ENCODE measurements at regions not wholly inside any gene's neighbourhood (a gene's known extent, or its start where the extent isn't known, plus 50 kb on each side); places are given as distances from the start of the nearest gene placed in this dataset.

DNA sequence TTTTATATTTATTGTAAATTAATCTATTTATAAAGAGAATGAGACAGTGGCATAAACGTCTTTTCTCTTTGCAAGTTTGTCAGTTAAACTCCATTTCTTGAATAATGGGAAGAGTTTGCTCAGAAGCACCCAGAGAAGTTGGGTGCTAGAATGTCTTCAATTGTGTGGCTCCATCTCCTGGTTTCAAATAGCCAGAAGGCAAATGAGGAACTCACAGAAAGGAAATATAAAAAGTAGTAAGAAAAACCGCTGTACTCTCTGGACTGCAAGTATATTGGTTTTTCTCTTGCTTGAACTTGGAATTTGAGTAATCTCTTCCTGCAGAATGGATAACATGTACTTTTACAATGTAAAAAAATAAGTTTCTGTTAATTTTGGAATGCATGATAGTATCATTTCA is 217.5 kb downstream of the DPY19L2 start:
- TF ChIP-seq TAF1 (IDR thresholded peaks at IDR 0.05; ENCODE audit: low read depth) (no peak), YY1 (IDR thresholded peaks at IDR 0.05; ENCODE audit: low read depth) (no peak), TCF12 (IDR thresholded peaks at IDR 0.05; ENCODE audit: low read depth) (no peak)

DNA sequence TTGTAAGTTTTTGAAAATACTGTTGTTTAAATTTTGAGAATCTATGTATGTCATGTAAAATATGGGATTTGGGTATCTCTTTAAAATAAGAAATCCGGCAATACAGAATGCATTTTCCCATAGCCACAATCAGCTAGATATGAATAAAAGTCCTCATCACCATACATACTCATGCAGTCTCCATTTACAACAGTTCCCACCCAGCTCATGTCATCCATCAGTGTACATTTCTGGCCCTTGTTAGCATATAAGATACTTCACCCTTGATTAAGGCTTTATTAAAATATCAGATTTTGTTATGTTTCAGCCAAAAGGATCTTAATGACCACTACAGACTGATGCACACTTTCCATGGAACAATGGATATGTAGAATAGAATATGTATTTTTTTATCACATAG is 218.0 kb downstream of the DPY19L2 start:
- TF ChIP-seq CEBPB (IDR thresholded peaks at IDR 0.05) (no peak), REST (IDR thresholded peaks at IDR 0.05; ENCODE audit: low read depth) (no peak), FOXM1 (IDR thresholded peaks at IDR 0.05; ENCODE audit: borderline replicate concordance, low read depth) (no peak), TAF1 (IDR thresholded peaks at IDR 0.05; ENCODE audit: low read depth) (no peak), YY1 (IDR thresholded peaks at IDR 0.05; ENCODE audit: low read depth) (no peak), CREB1 (IDR thresholded peaks at IDR 0.05; ENCODE audit: low read depth) (no peak), ZBTB7A (IDR thresholded peaks at IDR 0.05; ENCODE audit: low read depth) (no peak), TEAD4 (IDR thresholded peaks at IDR 0.05) (no peak), EGR1 (IDR thresholded peaks at IDR 0.05) (no peak), EP300 (IDR thresholded peaks at IDR 0.05; ENCODE audit: borderline replicate concordance) (no peak), NFIC (IDR thresholded peaks at IDR 0.05) (no peak), TCF12 (IDR thresholded peaks at IDR 0.05; ENCODE audit: low read depth) (no peak)
- TF ChIP-seq, protein P1, sequence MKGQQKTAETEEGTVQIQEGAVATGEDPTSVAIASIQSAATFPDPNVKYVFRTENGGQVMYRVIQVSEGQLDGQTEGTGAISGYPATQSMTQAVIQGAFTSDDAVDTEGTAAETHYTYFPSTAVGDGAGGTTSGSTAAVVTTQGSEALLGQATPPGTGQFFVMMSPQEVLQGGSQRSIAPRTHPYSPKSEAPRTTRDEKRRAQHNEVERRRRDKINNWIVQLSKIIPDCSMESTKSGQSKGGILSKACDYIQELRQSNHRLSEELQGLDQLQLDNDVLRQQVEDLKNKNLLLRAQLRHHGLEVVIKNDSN (IDR thresholded peaks at IDR 0.05) = no peak

- TF ChIP-seq EGR1 (IDR thresholded peaks at IDR 0.05) = no peak
- TF ChIP-seq TAF1 (IDR thresholded peaks at IDR 0.05; ENCODE audit: low read depth) = no peak
- TF ChIP-seq, protein P1 (IDR thresholded peaks at IDR 0.05) = no peak
- TF ChIP-seq RAD21 (IDR thresholded peaks at IDR 0.05; ENCODE audit: low read depth) = no peak
- TF ChIP-seq CEBPB (IDR thresholded peaks at IDR 0.05) = no peak
- TF ChIP-seq REST (IDR thresholded peaks at IDR 0.05; ENCODE audit: low read depth) = no peak
- TF ChIP-seq NFIC (IDR thresholded peaks at IDR 0.05) = no peak
- no peak for TF ChIP-seq ZBTB7A (IDR thresholded peaks at IDR 0.05; ENCODE audit: low read depth)
- TF ChIP-seq YY1 (IDR thresholded peaks at IDR 0.05; ENCODE audit: low read depth) = no peak
- no peak for TF ChIP-seq TCF12 (IDR thresholded peaks at IDR 0.05; ENCODE audit: low read depth)
- TF ChIP-seq FOXM1 (IDR thresholded peaks at IDR 0.05; ENCODE audit: borderline replicate concordance, low read depth) = no peak
- TF ChIP-seq EP300 (IDR thresholded peaks at IDR 0.05; ENCODE audit: borderline replicate concordance) = no peak
- no peak for TF ChIP-seq MAX (IDR thresholded peaks at IDR 0.05)
These were observed 222.9 kb downstream of the DPY19L2 start for GRCh38 chr12:63445224-63445880.

DNA sequence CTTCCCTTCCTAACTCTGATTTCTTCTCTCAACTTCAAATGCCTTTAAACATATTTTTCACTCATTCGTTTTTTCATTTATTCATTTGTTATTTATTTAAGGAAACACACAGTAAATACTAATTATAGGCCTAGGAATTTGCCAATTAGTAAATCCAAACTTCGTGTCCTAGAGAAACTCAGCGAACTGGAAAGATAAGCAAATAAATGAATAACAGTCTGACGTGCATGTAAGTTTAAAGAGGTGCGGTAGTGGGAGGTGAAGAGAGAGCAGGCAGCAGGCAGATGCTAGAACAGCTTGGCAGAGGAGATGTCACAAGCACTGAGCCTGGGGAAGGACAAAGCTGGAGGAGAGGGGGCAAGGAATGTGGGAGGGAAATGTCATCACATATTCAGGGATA is 228.2 kb downstream of the DPY19L2 start:
- TF ChIP-seq, protein P1 (IDR thresholded peaks at IDR 0.05) = no peak
- TF ChIP-seq REST (IDR thresholded peaks at IDR 0.05; ENCODE audit: low read depth) (no peak), ZBTB7A (IDR thresholded peaks at IDR 0.05; ENCODE audit: low read depth) (no peak), EGR1 (IDR thresholded peaks at IDR 0.05) (no peak), MAX (IDR thresholded peaks at IDR 0.05) (no peak), FOXM1 (IDR thresholded peaks at IDR 0.05; ENCODE audit: borderline replicate concordance, low read depth) (no peak), TEAD4 (IDR thresholded peaks at IDR 0.05) (no peak), YY1 (IDR thresholded peaks at IDR 0.05; ENCODE audit: low read depth) (no peak), EP300 (IDR thresholded peaks at IDR 0.05; ENCODE audit: borderline replicate concordance) (no peak), TCF12 (IDR thresholded peaks at IDR 0.05; ENCODE audit: low read depth) (no peak), RAD21 (IDR thresholded peaks at IDR 0.05; ENCODE audit: low read depth) (no peak), CEBPB (IDR thresholded peaks at IDR 0.05) (no peak), CREB1 (IDR thresholded peaks at IDR 0.05; ENCODE audit: low read depth) (no peak), TAF1 (IDR thresholded peaks at IDR 0.05; ENCODE audit: low read depth) (no peak), NFIC (IDR thresholded peaks at IDR 0.05) (no peak)
